CD4-positive, alpha-beta T cell treated with Interleukin-21 for 1 hour (primary cell): ENCODE measurements at regions not wholly inside any gene's neighbourhood (a gene's known extent, or its start where the extent isn't known, plus 50 kb on each side); places are given as distances from the start of the nearest gene placed in this dataset.

Experiments
- DNase-seq: peaks from one replicate; pipeline ENCODE4 v3.0.0-alpha.2; 2020

- DNase-seq = no peak
Measured at GRCh38 chr5:54637654-54638053, 120.1 kb downstream of the SNX18 start.

- no peak for DNase-seq
Measured at GRCh38 chr5:54634089-54634488, 116.5 kb downstream of the SNX18 start.

DNA sequence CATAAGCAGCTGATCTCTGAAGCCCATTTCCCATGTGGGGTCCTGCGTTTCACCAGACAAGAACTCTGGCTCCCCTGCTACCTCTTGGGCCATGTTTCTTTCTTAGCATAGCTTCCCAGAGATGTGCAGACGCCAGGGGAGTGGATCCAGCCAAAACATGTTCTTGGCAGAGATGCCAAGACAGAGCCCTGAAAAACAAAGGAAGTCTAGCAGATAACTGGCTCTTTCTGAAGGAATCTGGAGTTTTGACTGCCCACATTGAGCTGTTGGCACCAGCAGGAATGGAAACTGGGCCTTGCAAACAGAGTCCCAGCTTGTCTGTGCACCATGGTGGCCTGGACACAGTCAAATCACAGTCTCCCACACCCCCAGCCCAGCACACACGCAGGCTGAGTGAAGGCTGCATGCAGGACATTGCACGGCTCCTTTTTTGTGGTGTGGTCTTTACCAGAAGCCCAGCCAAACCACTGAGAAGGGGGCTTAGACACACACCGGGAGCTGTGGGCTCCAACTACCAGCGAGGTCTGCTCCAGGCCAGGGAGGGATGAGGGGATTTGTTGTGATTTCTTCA, 114.7 kb downstream of the SNX18 start:
- no peak for DNase-seq

- no peak for DNase-seq
Measured at GRCh38 chr5:54630738-54631359, 113.3 kb downstream of the SNX18 start.

DNA sequence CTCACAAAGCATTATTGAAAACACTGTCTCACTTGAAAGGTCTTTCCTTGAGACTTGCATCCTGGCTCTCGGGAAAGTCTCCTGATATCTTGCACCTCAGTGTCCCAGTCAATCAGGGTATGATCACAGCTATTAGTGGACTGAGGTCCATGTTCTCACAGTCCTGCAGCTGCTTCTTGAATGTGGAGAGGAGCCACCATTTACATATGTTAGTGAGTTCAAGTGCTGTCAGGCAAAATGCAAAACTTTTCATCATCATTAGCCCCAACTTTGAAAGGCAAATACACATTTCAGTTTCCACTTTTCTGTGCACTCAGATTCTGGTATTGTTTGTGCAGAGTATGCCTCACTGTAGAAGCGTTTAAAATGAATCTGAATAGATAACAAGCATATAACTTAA, 111.6 kb downstream of the SNX18 start:
- no peak for DNase-seq

DNA sequence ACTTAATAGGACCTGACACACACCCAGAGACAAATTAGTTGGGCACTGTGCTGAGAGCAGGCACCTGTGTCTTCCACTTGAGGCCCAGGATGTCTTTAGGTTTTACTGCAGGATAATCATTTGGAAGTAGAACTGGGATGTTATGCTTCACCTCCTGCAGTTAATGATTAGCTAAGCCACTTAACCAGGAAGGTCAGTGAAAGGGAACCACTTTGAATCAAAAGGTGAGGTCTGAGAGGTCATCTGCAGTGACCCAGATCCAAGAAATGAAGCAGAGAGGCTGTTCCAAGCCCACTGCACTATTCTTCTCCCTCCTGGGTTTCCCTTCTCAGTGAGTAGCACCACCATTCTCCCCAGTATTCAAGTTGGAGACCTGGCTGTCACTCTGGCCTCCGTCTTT, 110.5 kb downstream of the SNX18 start:
- no peak for DNase-seq

- no peak for DNase-seq
Measured at GRCh38 chr5:54626407-54626806, 108.8 kb downstream of the SNX18 start.

DNA sequence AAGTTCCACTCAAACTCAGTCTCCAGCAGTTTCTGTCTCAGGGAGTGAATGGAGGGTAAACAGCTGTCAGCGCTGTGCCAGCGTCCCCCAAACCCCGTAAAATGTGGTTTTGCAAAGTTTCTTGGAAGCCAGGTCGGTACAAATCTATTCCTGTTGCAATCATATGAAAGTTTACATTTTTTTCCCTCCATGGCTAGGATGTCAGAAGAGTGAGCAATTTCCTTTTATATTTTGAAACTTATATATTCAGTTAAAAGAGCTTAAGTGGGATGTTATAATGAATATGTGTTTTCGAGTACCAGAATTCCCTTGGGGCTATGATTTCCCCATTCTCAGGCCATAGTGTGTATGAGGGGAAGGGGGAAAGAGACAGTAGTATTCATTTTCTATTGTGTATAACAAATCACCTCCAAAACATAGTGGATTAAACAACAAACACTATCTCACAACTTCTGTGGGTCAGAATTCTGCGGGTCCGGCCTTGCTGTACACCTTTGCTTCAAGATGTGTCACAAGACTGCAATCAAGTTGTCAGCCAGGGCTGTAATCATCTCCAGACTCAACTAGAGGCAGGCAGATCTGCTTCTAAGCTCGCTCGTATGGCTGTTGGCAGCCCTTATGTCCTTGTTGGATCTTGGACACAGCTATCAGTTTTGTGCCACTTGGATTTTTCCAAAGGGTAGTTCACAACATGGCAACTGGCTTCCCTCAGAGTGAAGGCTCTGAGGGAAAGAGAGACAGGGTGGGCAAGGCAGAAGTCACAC, 107.4 kb downstream of the SNX18 start:
- no peak for DNase-seq

GRCh38 chr5:54621709-54622108, 104.2 kb downstream of the SNX18 start:
- no peak for DNase-seq

DNA sequence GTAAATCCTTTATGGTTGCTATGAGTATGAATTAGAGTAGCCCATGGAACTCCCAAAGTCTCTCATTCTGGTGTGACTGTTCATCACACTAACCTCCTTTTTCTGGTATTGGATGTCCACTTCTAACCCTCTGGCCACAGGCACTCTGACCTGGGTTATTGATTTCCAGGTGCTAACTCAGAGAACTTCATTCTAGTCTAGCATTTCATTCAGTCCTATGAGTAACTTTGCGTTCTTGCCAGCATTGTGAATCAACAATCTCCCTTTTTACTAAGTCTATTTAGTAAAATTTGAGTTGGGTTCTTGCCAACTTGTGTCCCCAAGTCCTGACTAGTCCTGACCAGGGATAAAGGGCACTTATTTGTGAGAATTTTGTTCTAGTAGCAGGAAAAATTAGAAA, 103.5 kb downstream of the SNX18 start:
- DNase-seq = no peak

DNA sequence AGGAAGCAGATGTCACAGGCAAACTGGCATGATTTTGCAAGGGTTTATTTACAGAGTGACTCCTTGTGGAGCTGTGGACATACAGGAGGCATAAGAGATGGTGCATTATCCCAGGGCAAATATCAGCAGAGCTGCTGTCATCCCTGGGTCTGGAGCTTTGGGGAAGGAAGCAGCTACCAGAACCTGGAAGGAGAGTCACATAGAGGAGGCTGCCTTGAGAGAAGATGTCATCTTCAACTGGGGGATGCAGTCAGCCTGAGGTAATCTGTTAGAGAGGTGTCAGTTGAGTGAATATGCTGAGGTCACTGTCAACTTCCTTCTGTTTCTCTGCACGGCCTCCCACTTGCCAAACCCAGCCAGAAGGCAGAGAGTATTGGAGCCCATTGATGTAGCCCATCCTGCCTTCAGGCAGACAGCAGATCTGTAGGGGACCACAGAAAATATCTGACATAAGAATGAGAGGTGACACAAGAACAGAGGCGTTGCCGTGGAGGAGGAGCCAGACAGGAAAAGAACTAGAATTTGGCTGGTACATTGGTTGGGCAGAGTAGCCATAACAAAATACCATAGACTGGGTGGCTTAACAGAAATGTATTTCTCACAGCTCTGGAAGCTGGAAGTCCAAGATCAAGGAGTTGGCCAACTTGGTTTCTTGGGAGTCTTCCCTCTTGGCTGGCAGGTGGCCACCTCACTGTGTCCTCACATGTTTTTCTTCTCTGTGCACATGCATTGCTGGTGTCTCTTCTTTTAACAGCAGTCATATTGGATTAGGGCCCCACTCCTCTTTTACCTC, 102.8 kb downstream of the SNX18 start:
- DNase-seq = no peak

DNA sequence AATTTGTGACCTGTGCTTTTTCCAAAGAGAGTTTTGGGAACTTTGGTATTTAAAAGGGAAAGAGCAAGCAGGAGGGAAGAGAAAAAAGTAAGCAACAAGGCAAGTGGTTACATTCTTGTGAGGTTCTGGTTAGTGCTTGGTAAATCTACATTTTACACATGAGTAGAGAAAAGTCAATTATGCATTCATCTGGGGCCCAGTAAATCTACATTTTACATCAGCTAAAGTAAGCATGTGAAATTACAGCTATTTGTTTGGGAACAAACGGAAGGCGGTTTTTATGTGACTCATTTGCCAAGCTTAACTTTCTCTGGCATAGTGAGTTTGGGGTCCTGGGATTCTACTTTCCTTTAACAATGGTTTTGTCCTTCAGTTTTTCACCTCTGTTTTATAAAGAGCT, 102.2 kb downstream of the SNX18 start:
- DNase-seq = no peak

DNA sequence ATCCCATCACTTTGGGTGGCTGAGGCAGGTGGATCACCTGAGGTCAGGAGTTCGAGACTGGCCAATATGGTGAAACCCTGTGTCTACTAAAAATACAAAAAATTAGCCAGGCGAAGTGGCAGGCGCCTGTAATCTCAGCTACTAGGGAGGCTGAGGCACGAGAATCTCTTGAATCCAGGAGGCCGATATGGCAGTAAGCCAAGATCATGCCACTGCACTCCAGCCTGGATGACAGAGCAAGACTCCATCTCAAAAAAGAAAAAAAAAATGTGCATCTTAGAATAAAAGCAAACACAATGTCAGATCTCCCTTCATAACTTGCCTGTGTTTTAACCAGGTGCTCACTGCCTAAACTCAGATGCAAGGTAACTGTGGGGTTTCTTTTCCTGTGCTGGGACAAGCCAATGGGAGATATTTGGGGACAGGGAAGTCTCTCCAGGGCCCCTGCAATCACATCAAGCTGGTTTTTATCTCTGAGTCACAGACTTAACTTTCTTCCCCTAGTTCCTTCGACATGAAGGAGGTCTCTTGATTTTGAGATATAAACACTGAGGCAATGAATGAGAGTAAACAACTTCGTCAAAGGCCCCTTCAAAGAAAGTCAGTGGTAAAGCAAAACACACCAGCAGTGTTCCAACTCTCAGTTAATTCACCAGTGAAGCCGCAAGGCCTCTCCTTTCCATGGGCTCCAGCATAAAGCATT, 99.1 kb downstream of the SNX18 start:
- DNase-seq = no peak

DNA sequence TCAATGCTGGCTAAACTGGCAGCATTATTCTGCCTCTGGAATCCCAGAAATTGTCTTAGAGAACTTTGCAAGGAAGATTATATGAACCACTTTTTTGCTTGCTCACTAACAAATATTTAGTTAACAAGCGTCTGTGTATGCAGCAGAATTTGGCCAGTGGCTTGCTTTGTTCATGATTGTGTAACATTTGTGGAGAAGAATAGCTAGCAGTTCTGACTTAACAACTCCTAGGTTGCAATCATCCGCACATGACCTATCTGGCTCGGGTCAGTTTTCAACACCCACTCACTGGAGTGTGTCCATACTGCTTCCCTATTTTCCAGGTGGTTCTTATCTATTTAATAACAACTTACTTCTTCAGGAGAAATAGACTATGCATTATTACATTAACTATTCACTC, 98.5 kb downstream of the SNX18 start:
- no peak for DNase-seq

- no peak for DNase-seq
Measured at GRCh38 chr5:54615381-54615780, 97.8 kb downstream of the SNX18 start.

- DNase-seq = no peak
Measured at GRCh38 chr5:54612711-54613110, 95.2 kb downstream of the SNX18 start.

DNA sequence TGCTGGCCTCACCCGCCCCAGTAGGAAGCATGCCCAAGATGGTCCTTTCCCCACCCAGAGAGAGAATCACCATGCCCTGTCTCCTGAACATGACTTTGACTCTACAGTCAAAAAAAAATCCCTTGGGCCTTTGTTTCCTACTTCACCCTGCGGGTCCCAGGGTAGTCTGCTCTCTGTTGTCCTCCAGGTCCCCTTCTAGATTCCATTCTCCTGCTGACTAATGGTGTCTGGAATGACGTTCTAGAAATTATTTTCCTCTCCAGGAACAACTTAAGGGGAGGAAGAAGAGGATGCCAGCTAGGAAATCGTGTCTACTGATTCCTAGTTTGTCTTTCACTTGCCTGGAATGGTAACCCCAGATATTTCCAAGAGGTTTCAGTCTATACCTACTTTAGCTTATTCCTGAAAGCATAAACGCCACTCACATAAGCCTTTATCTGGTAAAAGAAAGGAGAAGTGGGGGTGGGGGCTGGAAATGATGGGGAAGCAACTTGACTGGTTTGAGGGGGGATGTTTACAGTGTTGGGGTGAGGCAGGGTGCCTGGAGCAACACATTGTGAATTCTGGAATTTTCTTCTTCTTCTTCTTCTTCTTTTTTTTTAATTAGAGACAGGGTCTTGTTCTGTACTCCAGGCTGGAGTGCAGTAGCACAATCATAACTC, 93.9 kb downstream of the SNX18 start:
- no peak for DNase-seq

- peak; percentile 57 for DNase-seq
Measured at GRCh38 chr5:54610197-54610944, 92.8 kb downstream of the SNX18 start.

- DNase-seq = no peak
Measured at GRCh38 chr5:54608423-54609085, 91.0 kb downstream of the SNX18 start.

DNA sequence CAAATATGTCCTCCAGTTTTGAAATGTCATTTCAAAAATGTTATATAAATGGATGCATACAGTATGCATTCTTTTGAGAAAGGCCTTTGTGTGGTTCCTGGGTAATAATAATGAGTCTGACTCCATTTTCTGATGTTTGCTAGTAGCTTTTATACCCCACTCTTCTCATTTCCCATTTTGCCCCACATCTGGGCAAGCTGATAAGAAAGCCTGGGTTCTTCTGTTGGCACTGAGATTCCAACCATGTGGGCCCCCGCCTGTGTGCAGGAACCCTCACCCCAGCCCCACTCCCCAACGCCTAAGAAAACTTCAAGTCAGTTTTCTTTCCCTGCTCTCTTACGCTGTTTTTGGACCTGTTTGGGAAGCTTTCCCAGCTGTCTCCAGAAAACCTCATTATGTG, 89.4 kb downstream of the SNX18 start:
- DNase-seq = no peak

DNA sequence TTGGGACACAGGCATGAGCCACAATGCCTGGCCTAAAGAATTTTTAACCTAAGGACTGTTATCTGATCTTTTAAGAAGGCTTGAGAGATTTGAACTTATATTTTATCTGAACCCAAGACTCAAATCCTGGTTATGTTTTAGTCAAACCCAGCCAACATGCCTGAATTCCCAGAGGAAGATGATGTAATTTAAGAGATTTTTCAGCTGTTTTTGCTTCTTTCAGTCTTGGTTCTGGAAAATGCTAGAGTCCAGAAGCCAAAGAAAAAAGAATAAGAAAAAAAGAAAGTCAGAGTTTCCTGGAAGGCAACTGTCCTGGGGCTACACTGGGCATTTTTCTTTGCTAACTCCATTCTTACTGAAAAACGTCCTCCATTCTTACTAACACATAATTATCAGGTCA, 85.8 kb downstream of the SNX18 start:
- no peak for DNase-seq
